HG02943 (cell line): ENCODE measurements at regions not wholly inside any gene's neighbourhood (a gene's known extent, or its start where the extent isn't known, plus 50 kb on each side); places are given as distances from the start of the nearest gene placed in this dataset.
"Not testable (repeated sequence)": the region's sequence is repeated elsewhere in the genome, so short reads cannot be mapped to it uniquely, and the experiment has no call there.

Experiments
- ATAC-seq: cut with Tn5 transposase; IDR thresholded peaks from one replicate; pipeline ENCODE4 v1.9.1; 2021; ENCODE audit warnings: mild to moderate bottlenecking, low read depth, moderate library complexity; ENCODE audit not compliant: unreplicated experiment

DNA sequence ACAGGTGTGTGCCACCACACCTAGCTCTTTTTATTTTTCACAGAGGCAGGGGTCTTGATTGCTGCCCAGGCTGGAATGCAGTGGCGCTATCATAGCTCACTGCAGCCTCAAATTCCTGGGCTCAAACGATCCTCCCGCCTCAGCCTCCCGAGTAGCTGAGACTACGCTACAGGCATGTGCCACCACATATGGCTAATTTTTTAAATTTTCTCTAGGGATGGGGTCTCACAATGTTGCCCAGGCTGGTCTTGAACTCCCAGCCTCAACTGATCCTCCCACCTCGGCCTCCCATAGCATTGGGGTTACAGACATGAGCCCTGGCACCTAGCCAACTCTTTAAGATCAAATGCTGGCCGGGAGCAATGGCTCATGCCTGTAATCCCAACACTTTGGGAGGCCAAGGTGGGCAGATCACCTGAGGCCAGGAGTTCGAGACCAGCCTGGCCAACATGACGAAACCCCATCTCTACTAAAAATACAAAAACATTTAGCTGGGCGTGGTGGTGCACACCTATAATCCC lies 50.6 kb upstream of the MYL10 start:
- not testable (repeated sequence) for ATAC-seq

DNA sequence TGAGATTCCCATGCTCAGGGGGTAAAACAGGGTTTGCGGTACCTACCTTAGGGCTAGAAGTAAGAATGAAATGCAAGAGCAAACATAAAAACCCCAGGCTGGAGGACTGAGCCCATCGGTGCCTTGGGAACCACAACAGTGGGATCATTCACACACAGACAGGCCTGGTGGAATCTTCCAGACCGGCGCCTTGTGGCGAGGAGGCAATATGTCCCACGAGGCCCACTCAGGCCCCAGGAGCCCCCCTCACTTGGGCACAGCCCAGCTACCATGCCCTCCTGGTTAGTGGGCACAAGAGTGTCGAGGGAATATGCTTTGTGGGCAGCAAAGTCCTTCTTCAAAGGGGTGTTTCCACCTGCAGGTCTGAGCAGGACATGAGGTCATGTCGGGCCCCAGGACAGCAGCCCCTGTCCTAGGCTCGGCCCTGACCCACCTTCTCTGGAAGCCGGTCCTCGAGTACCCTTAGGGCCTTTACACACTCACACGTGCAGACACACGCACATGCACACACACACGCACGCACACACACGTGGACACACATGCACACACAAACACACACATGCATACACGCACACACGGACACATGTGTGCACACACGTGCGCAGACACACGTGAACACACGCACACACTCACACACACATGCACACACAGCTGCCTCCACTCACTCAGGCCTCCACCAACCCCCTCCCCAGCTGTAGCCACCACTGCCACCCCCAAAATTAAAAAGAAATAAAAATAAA lies 51.5 kb upstream of the MYL10 start:
- ATAC-seq, result no peak

DNA sequence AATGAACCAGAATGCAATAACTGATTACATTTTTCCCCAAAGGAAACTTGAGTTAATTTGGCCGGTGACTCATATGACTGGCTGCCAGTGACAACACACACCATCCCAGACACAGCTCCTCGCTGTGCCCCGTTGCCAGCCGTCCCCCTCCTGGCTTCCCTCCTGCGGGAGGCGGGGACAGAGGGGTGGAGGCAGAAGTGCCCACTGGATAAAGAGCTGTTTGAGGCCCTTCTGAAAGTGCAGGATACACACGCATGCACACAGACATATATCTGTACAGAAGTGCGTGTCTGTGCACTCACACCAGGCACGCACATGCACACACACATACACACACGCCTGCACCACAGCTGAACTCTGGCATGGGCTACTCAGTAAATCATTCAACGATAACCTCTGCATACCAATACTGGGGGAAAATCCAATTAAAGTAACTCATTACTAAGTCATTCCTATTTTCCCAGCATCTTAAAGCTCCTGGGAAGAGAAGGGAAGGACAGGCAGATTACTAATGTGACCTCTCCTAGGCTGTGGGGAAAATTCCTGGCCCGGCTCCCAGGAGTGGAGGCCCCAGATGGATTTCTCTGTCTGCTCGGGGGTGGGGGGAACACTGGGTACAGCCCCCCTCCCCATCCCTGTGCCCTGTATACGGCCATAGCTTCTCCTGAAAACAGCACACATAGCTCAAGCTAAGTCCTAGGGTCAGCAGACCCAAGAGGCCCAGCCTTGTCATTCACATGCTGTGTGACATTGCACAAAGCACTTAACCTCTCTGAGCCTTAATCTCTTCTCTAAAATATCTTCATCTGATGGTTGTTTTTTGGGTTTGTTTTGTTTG lies 52.3 kb upstream of the MYL10 start:
- no peak for ATAC-seq

DNA sequence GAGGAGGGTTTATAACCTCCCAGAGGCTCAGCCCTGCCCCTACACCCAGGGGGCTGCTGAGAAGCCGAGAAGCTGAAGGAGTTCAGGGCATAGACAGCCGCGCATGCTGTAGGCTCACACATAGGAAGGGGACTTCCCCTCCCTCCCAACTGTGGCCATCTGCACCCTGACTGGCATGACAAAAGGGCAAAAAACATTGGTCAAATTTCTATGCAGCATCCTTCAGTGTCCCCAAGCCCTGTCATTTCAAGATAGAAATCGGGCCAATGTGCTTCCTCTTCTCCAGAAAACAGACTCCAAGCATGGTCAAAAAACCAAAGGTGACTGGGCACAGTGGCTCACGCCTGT lies 55.9 kb upstream of the MYL10 start:
- no peak for ATAC-seq

DNA sequence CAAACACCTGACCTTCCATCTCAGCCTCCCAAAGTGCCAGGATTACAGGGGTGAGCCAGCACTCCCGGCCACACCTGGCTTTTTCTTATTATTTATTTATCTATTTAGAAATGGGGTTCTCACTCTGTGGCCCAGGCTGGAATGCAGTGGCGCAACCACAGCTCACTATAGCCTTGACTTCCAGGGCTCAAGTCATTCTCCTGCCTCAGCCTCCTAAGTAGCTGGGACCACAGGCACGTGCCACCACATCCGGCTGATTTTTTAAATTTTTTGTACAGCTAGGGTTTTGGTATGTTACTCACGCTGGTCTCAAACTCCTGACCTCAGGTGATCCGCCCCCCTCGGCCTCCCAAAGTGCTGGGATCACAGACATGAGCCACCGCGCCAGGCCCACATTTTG lies 56.9 kb upstream of the MYL10 start:
- no peak for ATAC-seq

DNA sequence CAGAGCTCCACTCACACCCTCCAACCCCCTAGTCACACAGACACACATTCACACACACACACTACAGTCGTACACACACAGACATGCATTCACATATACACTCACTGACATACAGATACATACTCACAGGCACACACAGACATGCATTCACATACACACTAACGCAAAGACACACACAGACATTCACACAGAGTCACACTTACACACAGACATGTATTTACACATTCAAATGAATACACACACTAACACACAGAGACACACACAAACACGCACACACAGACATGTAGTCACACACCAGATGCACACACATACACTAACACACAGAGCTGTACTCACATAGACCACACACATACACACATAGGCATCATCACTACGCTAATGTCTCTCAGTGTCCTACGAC lies 58.0 kb upstream of the MYL10 start:
- no peak for ATAC-seq

DNA sequence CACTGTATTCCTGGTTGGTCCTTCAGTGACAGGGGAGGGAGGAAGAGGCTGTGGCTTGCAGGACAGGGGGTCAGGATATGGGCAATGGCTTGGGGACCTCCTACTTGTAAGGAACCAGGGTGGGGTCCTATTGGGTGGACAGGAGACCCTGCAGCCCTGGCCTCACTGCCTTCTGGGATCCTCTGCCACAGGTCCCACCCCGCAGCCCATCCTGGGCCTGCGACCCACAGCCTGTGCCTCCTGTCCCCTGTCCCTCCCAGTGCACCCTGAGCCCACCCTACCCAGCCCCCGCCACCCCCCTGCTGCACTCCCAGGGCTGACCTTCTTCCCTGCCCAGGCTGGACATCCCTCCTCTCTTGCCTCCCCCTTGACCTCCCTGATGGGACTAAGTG lies 58.7 kb upstream of the MYL10 start:
- ATAC-seq, result no peak

DNA sequence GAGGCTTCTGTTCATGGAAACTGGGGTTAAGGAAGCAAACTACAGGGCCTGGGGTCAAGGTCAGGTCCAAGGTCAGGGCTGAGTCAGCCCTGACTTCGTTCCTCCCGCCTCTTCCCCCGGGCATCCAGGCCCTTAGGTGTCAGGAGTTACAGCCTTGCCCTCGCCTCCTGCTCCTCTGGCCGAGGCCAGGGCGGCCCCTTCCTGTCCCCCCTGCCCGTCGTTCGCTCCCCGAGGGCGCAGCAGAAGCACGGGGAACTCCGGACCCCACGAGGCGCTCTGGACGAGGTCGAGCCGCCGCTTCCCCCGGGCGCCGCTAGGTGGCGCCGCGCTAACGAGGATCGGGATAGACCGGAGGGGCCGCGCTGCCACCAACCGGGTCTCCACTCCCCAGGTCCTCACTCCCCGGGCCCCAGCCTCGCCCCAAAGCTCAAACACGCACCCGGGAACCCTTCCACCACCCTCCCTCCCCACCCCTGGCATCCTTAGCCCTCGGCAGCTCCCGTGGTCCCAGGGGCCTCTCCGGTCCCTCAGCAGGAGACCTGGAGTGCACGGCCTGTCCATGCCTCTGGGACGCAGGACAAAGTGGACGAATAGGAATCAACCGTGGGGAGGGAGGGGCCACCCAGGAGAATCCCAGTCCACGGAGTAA lies 59.2 kb upstream of the MYL10 start:
- peak; percentile 69 for ATAC-seq

DNA sequence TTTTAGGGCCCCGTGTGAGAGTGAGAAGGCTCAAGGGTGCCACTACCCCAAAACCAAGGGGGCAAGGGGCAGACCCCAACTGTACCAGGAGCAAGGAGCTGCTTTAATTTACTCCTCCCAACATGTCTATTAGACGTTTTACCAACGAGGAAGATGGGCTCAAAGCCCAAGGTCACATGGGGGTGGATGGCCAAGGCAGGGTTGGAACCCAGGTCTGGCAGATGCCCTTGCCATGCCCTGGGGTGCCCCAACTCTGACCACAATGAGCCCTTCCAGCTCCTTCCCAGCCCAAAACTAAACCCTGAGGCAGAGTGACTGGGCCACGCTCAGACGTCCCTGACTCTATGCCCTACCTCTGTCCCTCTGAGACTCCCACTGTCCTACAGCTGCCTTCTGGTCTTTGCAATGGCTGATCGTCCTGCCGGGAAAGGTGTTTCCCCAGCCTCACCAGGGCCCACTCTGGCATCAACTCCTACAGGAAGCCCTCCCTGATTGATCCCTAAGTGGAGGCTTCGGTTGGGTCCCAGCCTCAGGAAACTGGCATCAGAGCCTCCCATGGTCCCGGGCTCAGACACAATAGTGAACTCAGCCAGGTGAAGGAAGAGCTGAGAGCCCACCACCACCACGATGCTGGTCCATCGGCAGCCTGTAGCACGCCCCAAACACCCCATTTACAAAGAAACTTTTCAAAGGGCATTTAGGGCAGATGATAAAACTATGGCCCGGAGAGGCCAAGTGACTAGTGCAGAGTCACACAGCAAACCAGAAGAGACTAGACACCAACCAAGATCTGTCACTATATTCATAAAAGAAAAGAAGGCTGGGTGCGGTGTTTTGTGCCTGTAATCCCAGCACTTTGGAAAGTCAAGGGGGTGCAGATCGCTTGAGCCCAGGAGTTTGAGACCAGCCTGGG lies 60.2 kb upstream of the MYL10 start:
- no peak for ATAC-seq

DNA sequence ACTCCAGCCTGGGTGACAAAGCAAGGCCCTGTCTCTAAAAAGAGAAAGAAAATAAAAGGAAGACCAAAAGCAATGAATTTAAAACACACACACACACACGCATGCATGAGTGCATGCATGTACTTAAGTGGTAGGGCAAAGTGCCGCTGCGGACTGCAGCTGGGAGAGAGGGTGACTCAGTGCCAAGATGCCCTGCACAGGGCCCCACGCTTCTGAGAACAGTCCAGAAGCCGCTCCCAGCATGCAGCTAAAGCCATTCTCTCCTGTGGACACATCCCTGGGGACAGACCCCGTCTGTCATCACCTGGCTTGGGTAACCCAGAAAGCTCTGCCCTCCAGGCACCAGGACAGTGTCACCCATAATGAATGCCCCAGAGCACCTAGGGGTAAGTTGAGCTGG lies 61.0 kb upstream of the MYL10 start:
- ATAC-seq, result no peak

DNA sequence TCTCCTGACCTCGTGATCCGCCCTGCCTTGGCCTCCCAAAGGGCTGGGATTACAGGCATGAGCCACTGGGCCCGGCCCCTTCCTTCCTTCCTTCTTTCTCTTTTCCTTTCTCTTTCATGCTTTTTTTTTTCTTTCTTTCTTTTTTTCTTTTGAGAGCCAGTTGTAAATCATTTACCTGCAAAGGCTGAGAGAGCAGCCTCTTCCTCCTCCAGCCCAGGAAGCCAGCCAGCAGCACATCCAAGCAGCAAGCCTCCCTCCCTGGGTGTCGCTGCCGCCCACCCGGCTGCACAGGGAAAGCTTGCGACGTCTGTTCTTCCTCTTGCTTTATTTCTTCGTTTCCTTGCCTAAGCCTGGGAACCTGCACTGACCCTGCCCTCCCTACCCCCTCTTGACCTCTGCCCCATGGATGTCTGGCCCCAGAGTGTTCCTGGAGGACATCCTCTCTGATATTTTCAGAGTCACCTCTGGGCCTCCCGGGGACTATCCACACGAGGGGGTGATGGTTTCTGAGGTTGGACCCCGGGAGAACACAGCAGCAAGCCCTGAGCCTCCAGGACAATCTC lies 62.8 kb upstream of the MYL10 start:
- ATAC-seq, result no peak

DNA sequence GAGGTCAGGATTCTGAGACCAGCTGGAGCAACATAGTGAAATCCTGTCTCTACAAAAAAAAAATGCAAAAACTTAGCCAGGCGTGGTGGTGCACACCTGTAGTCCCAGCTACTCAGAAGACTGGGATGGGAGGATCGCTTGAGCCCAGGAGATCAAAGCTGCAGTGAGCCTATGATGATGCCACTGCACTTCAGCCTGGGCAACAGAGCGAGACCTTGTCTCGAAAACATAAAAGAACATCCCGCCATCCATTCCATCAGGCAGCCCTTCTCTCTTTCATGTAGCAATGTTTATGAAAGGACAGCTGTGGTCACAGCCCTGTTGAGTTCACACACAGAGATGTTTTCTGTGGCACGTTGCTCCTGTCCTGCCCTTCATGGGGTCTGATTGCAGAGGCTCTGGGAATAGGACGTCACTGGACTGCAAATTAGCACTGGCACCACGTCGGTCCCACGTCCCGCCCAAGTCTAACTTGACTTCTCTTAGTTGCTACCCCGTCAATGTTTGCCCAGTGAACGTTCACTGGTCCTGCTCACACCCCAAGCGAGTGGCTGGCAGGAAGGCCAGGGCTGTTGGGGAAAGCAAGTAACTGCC lies 64.5 kb upstream of the MYL10 start:
- no peak for ATAC-seq

DNA sequence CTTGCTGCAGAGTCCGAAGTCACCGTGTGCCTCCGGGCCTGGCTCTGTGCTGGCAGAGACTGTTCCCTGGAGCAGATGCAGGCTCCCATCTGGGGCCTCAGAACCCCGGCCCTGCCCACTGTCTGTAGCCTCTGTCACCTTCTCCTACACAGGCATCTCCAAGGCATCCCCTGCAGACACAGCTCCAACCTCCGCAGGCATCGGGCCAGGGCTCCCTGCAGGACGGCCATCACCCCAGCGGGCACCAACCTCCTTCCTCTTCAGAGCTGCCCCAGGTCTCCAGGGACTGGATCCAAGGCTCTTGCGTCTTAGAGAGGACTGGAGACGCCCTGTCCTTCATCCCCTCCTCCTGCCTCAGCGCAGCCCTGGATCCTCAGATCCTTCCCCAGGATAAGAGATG lies 69.9 kb upstream of the MYL10 start:
- ATAC-seq, result no peak

DNA sequence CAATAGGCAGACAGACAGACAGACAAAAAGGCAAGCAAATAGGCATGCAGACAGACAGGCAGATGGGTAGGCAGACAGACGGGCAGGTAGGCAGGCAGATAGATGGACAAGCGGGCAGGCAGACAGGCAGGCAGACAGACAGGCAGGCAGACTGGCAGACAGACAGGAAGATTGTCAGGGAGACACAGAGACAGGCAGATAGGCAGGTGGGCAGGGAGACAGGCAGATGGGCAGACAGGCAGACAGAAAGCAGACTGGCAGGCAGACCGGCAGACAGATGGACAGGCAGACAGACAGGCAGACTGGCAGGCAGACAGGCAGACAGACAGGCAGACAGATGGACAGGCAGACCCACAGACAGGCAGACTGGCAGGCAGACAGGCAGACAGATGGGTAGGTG lies 70.3 kb upstream of the MYL10 start:
- ATAC-seq, result no peak

DNA sequence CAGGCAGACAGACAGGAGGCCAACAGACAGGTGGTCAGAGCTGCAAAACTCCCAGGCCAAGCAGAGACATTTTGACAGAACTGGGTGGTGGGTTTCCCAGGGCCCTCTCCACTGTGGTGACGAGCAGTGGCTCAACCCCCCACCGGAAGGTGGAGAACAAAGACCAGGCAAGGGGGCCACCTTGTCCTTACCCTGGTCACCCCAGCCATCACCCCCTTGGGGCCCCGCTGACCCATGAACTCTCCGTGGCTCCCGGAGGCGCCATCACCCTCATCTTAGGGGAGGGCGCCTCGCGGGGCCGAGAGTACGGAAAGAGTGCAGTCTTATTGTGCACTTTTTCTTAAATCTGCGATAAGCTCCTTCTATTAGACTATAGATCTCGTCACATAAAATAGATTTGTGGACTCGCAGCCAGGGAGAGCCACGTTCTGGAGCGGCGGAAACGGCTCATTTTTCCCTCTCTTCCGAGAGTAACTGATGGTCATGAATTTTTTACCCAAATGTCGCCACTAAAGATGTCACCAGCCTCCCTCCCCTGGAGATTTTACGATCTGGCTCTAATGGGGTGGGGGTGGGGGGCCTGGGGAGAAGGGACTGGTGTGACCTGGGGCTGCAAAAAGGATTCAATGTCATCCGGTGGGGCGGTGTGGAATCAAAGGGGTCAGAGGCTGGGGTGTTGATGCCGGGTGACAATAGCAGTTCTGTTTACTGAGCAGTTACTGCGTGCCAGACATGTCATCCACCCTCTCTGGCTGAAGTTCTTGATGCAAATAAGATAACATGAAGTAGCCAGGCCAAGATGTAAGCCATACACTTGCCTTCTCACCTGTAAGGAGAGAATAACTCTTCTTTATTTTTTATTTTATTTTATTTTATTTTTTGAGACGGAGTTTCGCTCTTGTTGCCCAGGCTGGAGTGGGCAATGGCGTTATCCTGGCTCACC lies 71.1 kb upstream of the MYL10 start:
- ATAC-seq, result no peak

DNA sequence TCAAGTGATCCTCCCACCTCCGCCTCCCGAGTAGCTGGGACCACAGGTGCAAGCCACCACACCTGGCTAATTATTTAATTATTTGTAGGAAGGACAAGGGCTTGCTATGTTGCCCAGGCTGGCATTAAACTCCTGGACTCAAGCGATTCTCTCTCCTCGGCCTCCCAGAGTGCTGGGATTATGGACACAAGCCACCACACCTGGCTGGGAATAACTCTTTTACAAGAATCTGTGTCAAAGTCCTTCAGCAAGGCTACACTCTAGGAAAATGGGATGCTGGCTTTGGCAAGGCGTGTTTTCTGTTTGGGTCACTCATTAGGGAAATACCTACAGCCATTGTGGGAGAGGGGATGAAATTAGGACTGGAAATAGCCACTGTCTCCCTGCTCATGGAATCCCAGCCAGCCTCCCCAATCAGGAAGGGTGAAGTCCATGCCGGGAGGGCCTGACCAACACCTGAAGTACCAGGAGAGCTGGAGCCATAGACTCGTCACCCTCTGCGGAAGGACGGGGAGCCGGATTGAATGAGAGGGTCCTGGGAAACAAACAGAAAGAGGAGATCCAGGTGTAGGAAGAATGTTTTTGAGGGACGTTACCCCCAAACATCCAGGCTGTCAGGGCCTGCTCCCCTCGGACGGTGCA lies 72.2 kb upstream of the MYL10 start:
- ATAC-seq, result no peak

DNA sequence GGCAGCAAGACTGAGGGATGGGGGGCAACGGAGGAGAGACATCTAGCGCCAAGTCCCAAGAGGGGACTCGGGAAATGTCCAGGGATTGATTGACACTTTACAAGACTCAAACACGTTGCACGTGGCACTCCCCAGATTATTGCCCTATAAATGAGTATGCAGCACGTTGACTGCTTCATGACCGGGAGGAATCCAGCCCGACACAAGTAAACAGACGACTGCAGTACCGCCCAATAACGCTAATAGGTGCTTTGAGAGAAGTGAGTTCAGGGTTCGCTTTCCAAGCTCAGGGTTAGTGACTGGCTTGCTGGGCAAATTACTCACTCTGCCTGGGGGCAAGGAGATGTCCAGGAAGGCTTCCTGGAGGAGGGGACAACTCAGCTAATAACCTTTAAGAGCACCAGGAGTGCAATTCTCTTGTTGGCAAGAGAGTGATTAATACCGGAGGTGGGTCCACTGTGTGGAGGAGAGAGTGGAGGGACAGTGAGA lies 73.3 kb upstream of the MYL10 start:
- no peak for ATAC-seq

DNA sequence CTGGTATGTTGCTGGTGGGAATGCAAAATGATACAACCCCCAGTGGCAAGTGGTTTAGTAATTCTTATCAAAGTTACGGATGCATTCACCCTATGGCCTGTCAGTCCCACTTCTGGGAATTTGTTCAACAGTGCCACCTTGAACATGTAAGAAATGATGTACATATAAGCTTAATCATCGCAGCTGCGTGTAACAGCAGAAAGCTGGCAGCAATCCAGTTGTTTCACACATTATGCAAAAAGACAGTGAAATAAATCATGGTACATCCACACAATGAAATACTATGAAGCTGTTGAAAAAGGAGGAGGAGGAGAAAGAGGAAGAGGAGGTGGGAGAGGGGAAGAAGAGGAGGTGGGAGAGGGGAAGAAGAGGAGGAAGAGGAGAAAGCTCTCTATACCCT lies 76.2 kb upstream of the MYL10 start:
- no peak for ATAC-seq
